GM12892 (cell line): ENCODE measurements at regions not wholly inside any gene's neighbourhood (a gene's known extent, or its start where the extent isn't known, plus 50 kb on each side); places are given as distances from the start of the nearest gene placed in this dataset.

Experiments
- POLR2A ChIP-seq: IDR thresholded peaks from 2 replicates; pipeline ENCODE4 v1.6.1; 2011; ENCODE audit warnings: low read depth, low read length, control low read depth
- TAF1 ChIP-seq: IDR thresholded peaks from 2 replicates; pipeline ENCODE4 v1.6.1; 2011; ENCODE audit warnings: low read depth, mild to moderate bottlenecking, control low read depth, low read length, borderline replicate concordance

- no peak for TF ChIP-seq POLR2A
- TF ChIP-seq TAF1, result no peak
Measured at GRCh38 chr3:25171897-25172296, 256.2 kb upstream of the RARB start.
